CD4-positive, alpha-beta T cell treated with Interleukin-4 for 4 hours (primary cell): ENCODE measurements at regions not wholly inside any gene's neighbourhood (a gene's known extent, or its start where the extent isn't known, plus 50 kb on each side); places are given as distances from the start of the nearest gene placed in this dataset.

Source experiments
- DNase-seq: peaks from one replicate; pipeline ENCODE4 v3.0.0-alpha.2; 2020

DNA sequence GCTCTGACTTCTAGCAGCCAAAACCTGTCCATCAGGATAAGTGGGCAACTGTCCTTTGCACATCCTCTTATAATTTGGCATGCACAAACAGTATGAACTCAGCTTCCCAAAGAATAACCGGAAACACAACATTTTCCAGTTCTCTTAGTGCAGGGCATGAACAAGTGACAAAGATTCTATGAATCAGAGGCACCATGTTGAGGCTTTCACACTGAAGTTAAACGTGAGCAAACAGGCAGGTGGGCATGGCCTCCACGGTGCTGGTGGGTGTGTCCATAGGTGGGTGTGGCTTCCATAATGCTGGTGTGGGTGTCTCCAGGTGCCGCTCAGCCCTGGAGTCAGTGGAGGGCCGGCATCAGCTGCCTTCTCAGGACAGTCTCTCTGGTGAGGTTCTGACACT, 196.5 kb downstream of the SMIM20 start:
- no peak for DNase-seq

DNA sequence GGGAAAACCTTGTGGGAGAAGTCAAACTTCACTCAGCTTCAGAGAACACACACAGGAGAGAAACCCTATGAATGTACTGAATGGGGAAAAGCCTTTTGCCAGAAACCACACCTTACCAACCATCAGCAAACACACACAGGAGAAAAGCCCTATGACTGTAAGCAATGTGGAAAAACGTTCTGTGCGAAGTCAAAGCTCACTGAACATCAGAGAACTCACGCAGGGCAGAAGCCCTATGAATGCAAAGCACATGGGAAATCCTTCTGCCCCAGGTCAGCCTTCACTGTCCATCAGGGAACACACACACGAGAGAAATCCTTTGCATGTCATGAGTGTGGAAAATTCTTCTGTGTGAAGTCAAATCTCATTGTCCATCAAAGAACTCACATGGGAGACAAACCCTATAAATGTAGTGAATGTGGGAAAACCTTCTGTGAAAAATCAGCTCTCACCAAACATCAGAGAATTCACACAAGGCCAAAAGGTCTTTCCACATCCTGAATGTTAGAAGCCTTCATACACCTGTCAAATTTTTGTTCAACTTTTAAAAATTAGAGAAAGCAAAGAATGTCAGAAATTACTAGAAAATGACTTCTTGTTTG, 199.4 kb downstream of the SMIM20 start:
- DNase-seq, result no peak

DNA sequence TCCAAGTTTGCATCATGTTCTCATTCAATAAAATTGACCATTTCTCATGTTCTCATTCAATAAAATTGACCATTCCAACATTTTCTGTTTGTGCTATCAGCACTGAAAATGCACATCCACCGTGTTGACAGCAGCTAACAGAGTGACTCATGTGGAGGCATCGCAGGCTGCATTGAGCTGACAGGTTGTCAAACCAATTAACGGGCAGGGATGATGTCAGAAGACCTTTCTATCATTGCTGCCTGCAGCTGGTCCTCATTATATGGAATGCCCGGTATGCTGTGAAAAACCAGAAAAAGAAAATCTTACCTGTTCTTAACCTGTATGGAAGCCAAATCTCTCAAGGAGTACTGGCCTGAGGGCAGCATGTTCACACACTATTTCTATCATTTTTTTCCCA, 202.0 kb downstream of the SMIM20 start:
- DNase-seq, result no peak

DNA sequence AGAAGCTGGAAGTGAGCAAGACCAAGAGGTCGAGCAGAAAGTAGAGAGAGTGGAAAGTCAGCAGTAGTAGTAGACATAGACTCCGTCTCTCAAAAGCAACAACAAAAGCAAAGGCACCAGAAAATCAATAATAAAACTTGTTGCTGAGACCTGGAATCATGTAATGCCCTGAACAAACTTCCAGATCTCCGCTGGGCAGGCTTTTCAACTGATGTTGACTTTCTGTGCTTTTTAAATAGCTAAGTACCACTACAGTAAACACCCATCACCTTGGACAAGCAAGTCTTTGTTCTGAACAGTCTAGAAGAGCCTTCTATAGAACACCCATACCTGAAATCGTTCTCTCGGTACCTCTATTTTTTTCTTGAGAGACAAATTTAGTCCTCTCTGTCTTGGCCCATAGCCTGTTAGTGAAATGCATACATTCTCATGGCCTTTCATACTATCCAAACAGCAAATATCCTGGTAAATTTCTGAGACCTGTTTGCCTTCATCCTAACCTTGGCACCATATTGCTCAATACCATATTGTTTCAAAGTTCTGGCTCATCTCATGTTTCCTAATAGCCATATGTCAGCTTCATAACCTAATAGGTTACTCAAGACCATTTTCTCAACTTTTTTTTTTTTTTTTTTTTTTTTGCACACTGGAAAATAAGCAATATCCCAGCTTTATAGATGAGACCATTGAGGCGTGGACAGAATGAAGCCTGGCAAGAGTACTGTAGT, 200.6 kb upstream of the RBPJ start:
- no peak for DNase-seq

DNA sequence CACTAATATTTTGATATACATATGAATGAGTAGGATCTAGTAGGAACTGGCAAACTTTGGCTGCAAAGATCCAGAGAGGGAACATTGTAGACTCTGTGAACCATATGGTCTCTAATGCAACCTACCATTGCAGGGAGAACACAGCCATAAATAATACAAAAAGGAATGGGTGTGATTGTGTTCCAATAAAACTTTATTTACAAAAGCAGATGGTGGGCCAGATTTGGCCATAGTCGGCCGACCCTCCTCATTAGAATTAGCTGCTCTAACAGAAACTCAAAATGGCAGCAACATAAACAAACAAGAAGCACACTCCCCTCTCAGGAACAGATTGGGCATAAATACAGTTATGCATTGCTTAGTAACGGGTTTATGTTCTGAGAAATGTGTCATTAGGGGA, 198.1 kb upstream of the RBPJ start:
- DNase-seq, result no peak

DNA sequence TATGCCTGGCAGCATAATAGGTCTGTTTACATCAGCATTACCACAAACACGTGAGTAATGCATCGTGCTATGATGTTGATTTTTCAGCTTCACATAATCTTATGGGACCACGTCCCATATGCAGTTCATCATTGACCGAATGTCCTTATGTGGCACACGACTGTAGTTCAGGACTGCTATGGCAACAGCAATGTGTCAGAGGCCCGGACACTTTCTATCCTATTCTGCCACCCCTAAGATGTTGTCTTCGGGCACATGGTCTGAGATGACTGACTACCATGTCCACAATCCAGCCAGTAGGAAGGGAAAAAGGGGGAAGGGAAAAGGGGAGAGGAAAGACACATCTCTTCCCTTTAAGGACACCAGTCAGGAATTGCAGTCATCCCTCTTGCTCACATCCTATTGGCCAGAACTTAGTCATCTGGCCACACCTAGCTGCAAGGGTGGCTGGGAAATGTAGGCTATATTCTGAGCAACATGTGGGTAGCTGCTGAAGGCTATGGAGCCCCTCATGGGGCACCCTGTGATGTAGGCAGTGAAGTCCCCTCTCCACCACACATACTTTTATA, 196.0 kb upstream of the RBPJ start:
- DNase-seq, result no peak

DNA sequence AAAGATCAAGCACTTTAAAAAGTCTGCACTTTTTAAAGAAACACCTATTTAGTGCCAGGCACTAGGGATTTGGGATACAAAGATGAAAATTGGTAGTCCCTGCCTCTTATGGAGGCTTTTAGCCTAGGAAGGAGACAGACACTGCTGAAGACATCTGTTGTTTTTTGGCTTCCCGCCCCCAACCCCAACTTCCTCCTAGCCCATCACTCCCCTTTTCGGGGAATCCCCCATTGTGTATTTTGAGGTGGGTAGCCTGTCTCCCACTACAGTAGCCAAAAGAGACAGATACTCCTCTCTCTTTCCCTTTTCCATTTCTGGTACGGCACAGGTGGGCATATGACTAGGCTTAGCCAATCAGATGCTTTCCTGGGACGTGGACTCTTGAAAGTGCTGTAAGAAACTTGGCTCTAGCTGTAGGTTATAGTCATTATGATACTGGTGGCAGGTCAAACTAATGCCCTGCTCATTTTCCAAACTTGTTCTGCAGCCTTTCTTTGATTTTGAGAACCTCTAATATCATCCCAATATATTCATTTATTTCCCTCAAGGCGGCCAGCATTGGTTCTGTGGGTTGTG, 194.6 kb upstream of the RBPJ start:
- no peak for DNase-seq

DNA sequence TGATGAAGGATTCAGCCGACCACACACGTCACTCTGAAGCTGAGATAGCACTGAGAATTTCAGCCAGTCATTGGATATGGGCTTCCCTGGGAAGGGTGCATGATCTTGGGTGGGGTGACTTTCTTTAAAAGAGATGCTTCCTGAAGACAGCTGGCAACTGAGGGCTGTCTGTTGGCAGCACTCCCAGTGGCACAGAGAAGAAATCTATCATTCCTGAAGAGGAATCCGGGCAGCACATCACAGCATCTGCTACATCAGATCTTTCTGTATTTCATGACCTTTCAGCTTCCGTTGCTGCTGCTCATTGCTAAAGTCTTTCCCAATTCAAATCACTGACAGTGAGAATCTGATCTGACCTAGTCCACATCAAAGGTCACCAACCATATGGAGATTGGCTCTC, 193.8 kb upstream of the RBPJ start:
- DNase-seq, result no peak

DNA sequence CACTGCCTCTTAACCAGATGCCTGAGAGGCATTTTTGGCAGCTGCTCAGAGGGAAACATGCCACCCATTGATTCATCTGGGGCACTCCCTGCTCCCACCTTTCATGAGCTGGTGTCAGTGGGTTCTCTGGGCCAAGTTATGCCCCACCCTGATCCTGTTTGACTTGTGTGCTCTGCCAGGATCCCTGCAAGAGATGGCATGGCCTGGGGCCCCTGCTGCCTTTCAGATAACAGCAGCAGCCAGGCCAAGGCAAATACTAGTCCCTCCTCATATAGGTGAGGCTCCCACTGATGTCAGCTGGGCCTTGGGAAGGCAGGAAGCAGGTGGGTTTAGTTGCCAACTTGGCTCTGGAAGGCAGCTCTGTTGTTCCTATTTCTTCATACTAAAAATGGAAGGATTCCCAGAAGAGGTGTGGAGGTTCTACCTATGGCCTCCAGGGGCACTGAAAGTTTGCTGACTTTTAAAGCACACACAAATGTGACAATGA, 192.9 kb upstream of the RBPJ start:
- no peak for DNase-seq

DNA sequence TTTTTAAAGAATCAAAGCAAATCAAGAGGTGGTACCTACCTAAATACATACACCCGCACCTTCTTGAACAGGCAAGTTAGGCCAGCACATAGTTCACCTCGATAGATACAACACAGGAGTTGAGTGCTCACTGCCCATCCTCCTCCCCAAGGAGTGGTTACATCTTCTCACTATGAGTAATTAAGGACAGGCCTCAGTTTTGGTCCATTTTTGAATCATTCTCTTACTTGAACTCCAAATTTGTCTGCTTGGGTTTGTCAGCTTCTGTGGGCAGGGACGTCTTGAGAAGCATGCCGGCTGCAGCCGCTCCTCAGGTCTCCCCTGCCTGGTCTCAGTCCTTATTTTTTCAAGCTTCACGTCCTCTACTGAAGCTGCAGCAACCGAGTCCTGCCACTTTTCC, 190.6 kb upstream of the RBPJ start:
- DNase-seq, result peak; percentile 38

DNA sequence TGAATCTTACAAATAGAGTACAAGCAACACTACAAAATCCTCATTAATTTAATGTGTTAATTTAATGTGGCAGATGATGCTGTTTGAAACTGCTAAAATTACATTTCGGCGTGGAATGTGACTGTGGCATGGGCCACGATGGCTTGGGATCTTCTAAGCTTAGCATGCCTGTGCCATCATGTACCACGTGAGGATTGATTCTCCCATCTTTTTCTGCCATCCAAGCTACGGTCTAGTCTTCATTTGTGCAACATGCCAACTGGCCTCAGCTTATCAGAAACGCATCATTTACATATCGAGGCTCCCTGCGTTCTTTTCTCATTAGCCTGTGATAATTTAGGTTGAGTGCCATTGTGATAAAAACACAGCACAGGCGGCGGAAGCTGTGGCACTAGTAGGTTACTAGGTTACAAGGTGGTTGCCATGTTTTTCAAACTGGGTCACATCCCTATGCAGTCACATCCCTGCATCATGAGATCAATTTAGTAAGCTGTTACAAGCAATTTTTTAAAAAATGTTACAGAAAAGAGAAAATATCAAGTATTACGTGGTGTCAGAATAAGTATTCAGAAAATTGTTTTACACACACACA, 189.9 kb upstream of the RBPJ start:
- peak; percentile 66 for DNase-seq

DNA sequence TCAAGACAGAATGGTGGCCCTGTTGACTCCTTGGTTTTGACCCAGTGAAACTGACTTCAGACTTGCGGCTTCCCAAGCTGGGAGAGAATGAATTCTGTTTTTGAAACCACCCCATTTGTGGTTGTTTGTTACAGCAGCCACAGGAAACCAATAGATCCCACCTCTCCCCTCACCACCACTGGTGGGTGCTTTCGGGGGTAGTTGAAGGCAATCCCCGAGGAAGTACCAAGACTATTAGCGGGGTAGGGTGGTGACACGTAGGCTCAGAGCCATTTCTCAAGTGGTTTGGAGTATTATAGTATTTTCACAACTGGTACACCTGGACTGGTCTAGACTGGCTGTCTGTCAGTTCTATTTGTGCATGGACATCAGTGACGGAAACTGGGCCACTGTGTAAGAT, 189.1 kb upstream of the RBPJ start:
- DNase-seq, result peak; percentile 76

DNA sequence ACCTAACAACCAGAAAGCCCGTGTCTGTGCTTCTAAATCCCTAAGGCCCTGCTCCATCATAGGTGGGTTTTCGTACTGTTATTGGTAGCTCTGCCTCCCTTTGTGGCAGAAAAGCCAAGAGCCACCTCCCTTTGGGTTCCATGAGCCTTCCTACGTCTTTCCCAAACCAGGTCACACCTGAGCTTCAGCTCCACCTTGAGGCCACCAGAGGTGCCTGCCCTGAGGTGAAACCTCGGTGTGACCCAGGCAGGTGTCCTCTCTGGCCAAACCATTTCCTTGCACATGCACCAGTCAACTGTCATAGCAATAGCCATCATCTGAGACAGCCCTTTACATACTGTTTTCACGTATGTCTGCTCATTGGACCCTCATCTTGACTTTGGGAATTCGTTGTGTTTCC, 188.0 kb upstream of the RBPJ start:
- no peak for DNase-seq

DNA sequence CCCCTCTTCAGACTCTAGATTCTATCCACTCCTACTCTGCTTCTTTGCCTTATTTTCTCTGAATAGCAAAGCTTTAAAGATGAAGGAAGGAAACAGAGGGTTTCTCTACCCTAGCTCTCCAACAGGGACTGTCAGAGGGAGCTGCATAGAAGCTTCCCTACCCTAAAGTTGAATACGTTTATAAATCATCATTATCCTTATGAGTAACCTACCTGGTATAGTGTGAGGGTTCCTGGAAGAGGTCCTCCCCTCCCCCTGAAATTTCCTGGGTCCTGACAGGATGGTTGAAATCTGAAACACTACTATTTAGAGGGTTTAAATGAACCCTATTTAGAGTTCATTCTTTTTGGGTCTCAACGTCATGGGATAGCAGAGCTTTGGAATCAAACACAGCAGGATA, 187.0 kb upstream of the RBPJ start:
- DNase-seq, result no peak

DNA sequence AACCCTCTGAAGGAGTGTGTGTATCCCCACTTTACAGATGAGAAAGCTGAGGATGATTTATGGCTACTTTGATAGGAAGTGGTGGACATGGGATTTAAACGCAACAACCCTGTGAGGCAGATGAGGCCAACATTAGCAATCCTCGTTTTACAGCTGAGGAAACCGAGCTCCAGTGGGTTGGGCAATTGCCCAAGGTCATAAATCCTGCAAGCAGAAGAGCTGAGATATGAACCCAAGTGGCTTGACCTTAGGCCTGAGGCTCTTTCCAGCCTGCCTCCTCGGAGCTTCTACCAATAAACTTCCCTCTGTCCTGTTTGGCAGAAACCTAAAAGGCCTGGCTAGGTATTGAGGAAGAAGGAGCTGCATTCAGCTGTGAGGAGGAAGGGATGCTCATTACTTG, 185.5 kb upstream of the RBPJ start:
- no peak for DNase-seq

DNA sequence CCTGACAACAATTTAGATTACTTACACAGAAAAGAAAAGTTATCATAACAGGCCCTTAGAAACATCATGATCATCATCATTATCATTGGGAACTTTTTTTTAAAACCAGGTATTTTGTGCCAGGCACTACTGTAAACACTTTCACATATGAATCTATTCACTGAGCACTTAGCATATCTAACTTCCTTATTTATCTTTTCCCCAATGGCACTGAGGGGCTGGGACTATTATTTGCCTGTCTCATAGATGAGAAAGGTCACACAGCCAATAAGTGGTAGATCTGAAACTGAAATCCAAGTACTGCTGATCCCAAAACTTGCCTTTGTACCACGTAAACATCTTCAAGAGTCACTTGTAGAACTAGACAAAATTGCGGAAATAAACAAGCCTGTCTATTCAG, 184.2 kb upstream of the RBPJ start:
- DNase-seq, result no peak

DNA sequence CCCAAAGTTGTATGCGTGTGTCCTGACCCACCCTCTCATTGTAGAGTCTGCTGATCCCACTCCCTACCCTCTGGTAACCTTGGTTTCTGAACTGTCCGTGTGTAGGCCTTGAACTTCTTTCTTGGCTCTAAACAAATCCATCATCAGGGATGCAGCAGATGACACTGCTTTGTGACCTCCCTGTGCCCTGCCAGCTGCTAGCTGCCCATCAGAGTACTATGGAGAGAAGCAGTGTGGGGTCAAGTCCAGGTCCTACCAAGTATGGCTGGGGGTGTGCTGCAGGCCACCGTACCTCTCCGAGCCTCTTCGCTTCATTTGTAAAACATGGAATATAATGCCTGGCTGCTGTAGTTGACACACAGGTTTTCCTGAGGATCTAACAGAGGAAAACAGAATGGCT, 183.5 kb upstream of the RBPJ start:
- no peak for DNase-seq

DNA sequence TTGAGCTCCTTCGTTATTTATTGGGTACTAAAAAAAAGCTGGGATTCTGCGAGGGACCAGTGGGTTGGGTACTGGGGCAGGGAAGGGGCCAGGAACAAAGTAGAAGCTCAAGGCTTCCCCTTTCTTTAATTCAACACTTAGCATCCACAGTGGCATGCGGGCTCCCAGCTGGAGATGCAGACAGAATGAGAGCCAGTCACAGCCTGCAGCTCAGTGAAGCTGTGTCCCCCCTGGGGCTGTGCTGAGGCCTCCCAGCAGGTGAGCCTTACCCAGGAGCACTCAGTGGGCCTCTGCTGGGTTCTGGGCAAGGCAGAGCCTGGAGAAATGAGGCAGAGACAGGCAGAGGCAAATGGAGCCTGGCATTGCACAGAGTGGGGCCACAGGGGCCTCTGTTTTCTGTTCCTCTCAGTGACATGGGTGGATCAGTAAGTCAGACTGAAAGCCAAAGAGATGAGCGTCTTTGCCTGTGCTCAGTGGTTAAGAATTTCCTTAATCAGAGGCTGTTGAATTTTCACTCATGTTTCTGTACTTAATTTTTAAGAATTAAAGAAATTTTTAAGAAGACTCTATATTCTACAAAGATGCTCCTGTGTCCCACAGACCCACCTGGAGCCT, 181.4 kb upstream of the RBPJ start:
- no peak for DNase-seq

DNA sequence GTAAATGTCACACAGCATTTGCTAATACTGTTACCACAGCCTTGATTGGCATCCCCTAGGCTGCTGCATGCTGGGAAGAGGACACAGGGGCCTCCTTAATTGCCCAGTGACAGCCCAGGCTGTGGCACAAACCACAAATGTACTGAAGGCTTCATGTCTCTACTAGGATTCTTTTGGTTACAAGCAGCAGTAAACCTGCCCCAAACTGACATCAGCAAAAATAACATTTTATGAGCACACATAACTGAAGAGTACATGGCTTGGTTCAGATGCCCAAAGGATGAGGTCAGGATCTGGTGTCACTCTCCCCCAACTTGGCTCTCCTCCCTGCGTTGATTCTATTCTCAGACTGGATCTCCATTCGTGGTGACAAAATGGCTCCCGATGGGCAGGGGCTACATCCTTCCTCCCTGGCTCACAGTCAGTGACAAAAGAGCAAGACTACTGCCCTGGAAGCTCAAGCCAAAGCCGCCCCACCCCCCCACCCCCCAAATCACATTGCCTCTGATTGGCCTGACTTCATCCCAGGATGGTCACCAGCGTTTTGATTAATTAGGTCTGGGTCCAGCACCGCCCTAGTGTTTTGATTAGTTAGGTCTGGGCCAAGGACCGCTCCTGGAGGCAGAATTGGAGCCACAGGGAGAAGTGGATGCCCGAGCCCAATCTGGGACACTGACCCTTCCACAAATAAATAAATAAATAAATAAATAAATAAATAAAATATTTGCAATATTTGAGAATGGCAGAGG, 180.5 kb upstream of the RBPJ start:
- DNase-seq, result no peak

DNA sequence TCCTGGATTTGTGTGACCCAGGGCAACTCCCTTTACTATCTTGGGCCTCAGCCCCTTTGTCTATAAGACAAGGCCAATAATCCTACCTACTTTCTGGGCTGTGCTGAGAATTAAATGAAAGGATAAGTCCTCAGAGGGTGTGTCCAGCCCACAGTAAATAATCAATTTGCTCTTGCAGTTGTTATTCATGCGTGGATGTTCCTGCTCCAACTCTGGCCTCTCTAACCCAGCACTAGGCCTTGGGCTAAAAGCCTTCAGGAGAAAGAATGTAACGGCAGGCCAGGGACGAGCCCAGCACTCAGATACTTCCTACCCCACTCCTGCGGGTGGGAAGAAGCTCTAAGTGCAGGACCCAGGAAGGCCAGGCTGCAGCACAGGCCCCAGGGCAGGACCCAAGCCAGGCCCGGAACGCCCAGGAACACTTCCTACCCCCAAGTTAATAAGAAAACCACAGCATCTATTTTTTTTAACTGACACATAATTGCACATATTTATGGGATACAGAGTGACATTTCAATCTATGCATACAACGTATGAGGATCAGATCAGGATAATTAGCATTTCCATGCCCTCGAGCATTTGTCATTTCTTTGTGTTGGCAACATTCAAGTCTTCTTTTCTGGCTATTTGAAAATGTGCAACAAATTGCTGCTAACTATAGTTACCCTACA, 179.6 kb upstream of the RBPJ start:
- no peak for DNase-seq

DNA sequence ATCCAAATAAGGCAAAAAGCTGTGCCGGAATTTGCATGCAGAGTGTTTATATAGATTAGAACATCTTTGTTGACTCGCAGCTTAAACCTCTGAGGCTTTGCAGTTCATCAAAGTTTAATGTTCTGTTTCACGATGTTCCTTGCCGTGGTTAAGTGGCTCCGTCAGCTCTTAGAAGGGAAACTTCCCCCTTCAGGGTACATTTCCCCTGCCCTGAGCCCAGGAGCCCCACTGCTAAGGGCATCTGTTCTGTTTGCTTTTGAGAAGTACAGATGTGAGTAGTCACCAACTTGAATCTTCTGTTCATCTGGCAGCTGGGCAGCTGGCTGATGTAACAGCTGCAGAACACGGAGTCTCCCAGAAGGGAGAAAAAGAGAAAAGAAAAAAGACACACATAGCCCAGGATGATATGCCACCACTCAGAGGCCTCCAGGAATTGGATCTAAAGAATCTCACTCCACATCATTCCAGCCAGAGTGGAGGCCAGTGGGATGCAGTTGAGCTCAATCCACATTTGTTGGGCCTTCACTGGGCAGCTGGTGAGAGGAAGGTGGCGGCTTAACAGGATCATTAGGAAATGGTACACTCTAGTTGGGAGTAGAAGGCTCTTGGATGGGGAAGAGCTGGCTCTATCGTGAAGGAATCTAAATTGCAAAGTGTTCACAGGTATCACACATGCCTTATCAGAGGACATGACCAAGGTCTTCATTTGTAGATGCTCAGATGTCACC, 178.7 kb upstream of the RBPJ start:
- DNase-seq, result peak; percentile 14
